Osteoblast (primary cell): ENCODE measurements at regions not wholly inside any gene's neighbourhood (a gene's known extent, or its start where the extent isn't known, plus 50 kb on each side); places are given as distances from the start of the nearest gene placed in this dataset.

Experiments
- DNase-seq: peaks from one replicate; pipeline ENCODE4 v3.0.0; 2011; ENCODE audit warnings: low spot score, mixed read lengths; ENCODE audit not compliant: insufficient read length; ENCODE audit errors: missing footprints
- H2AFZ ChIP-seq: 2 replicates; pipeline ENCODE4 v1.6.0; 2011; ENCODE audit warnings: mild to moderate bottlenecking, low read length
- H3K27ac ChIP-seq: 2 replicates; pipeline ENCODE4 v1.5.1; 2011; ENCODE audit warnings: mild to moderate bottlenecking, low read depth, low read length, moderate library complexity
- H3K27me3 ChIP-seq: 2 replicates; pipeline ENCODE4 v1.6.0; 2012; ENCODE audit warnings: mild to moderate bottlenecking, control low read depth, inconsistent platforms, low read length, moderate library complexity; ENCODE audit not compliant: insufficient read depth
- H3K36me3 ChIP-seq: 2 replicates; pipeline ENCODE4 v1.5.1; 2011; ENCODE audit warnings: mild to moderate bottlenecking, low read length, control low read depth, moderate library complexity; ENCODE audit not compliant: insufficient read depth
- H3K4me1 ChIP-seq: 2 replicates; pipeline ENCODE4 v1.5.1; 2011; ENCODE audit warnings: mild to moderate bottlenecking, low read length, control low read depth, moderate library complexity; ENCODE audit not compliant: insufficient read depth
- H3K4me2 ChIP-seq: 2 replicates; pipeline ENCODE4 v1.6.0; 2011; ENCODE audit warnings: mild to moderate bottlenecking, low read length; ENCODE audit not compliant: insufficient read depth
- H3K4me3 ChIP-seq: fragments of 200-600 bp; sonication (generic); 3 replicates; pipeline ENCODE4 v1.5.1; 2012; ENCODE audit warnings: mild to moderate bottlenecking, low read length, inconsistent platforms; ENCODE audit not compliant: insufficient read depth
- H3K79me2 ChIP-seq: 2 replicates; pipeline ENCODE4 v1.6.0; 2012; ENCODE audit warnings: mild to moderate bottlenecking, low read length, control low read depth, inconsistent platforms; ENCODE audit not compliant: insufficient read depth
- H3K9me3 ChIP-seq: 2 replicates; pipeline ENCODE4 v1.5.1; 2011; ENCODE audit warnings: low read depth, low read length, control low read depth
- H4K20me1 ChIP-seq: 2 replicates; pipeline ENCODE4 v1.6.0; 2012; ENCODE audit warnings: mild to moderate bottlenecking, low read length, control low read depth; ENCODE audit not compliant: insufficient read depth
- TF ChIP-seq, protein P1 (sequence below): IDR thresholded peaks from 2 replicates; pipeline ENCODE4 v1.5.1; 2011; ENCODE audit warnings: mild to moderate bottlenecking, low read depth, low read length, moderate library complexity; ENCODE audit errors: extremely low read depth

DNA sequence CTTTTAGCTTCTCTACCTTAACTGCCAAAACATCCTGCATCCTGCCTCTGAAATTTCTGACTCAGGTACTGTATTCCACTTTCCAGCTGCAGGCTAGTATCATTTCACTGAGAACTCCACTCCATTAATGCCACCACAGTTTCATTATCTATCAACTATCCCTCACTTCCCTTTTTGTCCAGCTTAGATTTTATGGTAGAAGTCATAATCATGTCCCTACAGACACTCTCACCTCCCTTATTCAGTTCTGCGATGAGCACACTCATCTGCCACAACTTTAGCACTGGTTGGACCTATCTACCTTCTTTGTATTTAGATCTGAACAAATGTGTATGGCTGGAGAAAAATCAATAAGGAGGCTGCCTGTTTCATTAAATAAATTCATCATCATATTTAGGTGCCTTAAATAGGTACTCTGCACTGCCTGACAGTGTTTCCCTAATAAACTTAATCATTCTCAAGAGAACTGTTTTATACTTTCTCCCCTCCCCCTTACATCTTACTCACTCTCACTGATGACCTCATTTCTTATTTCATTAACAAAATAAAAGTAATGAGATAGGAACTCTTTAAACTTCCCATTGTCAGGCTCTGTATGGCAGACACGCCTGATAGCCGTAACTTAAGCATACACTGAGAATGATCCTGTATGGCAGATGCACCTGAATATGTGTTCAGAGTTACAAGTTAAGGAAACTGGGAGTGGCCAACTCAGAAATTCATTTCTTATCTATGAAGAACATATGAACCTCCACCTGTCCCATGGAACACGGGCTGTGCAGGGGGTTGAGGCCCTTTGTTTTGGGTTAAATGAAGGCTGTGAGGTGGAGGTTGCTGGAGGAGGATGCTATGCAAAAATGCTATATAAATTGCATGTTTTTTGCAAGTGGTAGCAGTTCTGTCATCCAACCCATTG is 95.3 kb upstream of the MAN1A1 start:
- peak; percentile 77 for DNase-seq
- Histone ChIP-seq H3K36me3 (no peaks in the 10 kb centered on the region), H3K27ac (no peak overlapping the region), H3K4me2 (no peak overlapping the region), H3K4me1 (peaks cover 27% of the 10 kb centered on the region), H4K20me1 (no peaks in the 10 kb centered on the region), H3K9me3 (no peaks in the 10 kb centered on the region), H3K4me3 (no peak overlapping the region), H3K27me3 (no peaks in the 10 kb centered on the region), H3K79me2 (no peaks in the 10 kb centered on the region), H2AFZ (no peak overlapping the region)
- TF ChIP-seq, protein P1, sequence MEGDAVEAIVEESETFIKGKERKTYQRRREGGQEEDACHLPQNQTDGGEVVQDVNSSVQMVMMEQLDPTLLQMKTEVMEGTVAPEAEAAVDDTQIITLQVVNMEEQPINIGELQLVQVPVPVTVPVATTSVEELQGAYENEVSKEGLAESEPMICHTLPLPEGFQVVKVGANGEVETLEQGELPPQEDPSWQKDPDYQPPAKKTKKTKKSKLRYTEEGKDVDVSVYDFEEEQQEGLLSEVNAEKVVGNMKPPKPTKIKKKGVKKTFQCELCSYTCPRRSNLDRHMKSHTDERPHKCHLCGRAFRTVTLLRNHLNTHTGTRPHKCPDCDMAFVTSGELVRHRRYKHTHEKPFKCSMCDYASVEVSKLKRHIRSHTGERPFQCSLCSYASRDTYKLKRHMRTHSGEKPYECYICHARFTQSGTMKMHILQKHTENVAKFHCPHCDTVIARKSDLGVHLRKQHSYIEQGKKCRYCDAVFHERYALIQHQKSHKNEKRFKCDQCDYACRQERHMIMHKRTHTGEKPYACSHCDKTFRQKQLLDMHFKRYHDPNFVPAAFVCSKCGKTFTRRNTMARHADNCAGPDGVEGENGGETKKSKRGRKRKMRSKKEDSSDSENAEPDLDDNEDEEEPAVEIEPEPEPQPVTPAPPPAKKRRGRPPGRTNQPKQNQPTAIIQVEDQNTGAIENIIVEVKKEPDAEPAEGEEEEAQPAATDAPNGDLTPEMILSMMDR: no peak

DNA sequence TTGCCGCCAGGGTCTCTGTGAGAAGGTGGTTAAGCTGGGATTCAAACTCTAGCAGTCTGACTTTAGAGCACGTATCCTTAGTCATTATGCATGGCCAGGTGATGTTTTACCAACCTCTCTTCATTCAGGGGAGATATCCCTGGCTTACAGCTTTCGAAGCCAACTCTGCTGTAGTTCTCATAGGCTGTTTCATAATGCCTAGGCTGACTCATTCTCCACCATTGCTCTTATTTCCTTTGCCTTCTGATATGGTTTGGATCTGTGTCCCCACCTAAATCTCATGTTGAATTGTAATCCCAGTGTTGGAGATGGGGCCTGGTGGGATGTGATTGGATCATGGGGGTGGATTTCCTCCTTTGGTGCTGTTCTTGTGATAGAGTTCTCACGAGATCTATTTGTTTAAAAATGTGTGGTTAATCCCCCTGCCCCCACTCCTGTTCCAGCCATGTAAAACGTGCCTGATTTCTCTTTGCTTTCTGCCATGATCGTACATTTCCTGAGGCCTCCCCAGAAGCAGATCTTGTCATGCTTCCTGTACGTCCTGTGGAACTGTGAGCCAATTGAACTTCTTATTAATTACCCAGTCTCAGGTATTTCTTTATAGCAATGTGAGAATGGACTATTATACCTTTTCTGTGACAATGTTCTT is 94.6 kb upstream of the MAN1A1 start:
- Histone ChIP-seq H3K79me2 (no peaks in the 10 kb centered on the region), H3K4me3 (no peak overlapping the region), H4K20me1 (no peaks in the 10 kb centered on the region), H3K27ac (no peak overlapping the region), H2AFZ (peak overlapping the region; percentile 6), H3K4me2 (no peak overlapping the region), H3K4me1 (peaks cover 27% of the 10 kb centered on the region), H3K27me3 (no peaks in the 10 kb centered on the region), H3K36me3 (no peaks in the 10 kb centered on the region), H3K9me3 (no peaks in the 10 kb centered on the region)
- TF ChIP-seq, protein P1: no peak
- DNase-seq: peak; percentile 64

DNA sequence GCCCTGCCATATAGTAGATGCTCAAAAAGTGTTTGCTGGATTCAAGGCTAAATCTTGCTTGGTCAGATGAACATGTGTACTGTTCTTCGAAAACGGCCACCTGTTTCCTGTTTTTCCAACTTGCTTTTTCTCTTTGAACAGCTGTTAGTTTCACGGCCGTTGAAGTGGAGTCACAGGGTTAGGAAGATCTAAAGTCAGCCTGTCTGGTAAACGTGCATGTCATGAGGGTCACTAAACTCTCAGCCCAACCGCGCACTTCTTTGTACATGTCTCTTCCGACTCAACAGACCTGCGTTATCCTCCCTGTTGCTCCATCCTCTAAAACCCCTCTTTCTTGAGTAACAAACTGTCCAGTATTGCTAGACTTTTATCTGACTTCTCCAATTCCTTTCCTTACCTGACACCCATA is 93.2 kb upstream of the MAN1A1 start:
- no peaks in the 10 kb centered on the region for H3K9me3 ChIP-seq
- DNase-seq: no peak
- H3K27ac ChIP-seq: no peak overlapping the region
- H3K4me3 ChIP-seq: no peak overlapping the region
- H3K4me2 ChIP-seq: no peak overlapping the region
- no peaks in the 10 kb centered on the region for H3K36me3 ChIP-seq
- no peaks in the 10 kb centered on the region for H4K20me1 ChIP-seq
- H3K27me3 ChIP-seq: no peaks in the 10 kb centered on the region
- H2AFZ ChIP-seq: no peak overlapping the region
- TF ChIP-seq, protein P1: no peak
- H3K4me1 ChIP-seq: peaks cover 27% of the 10 kb centered on the region
- H3K79me2 ChIP-seq: no peaks in the 10 kb centered on the region

DNA sequence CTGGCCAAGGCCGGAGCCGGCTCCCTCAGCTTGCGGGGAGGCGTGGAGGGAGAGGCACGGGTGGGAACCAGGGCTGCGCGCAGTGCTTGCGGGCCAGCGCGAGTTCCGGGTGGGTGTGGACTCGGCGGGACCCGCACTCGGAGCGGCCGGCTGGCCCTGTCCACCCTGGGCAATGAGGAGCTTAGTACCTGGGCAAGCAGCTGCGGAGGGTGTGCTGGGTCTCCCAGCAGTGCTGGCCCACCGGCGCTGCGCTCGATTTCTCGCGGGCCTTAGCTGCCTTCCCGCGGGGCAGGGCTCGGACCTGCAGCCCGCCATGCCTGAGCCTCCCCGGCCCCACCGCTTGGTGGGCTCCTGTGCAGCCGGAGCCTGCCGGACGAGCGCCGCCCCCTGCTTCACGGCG is 91.4 kb upstream of the MAN1A1 start:
- TF ChIP-seq, protein P1: no peak
- Histone ChIP-seq H3K27me3 (no peaks in the 10 kb centered on the region), H4K20me1 (no peaks in the 10 kb centered on the region), H3K36me3 (no peaks in the 10 kb centered on the region), H2AFZ (no peak overlapping the region), H3K4me2 (no peak overlapping the region), H3K9me3 (no peaks in the 10 kb centered on the region), H3K4me3 (no peak overlapping the region), H3K79me2 (no peaks in the 10 kb centered on the region), H3K4me1 (peaks cover 14% of the 10 kb centered on the region), H3K27ac (no peak overlapping the region)
- DNase-seq: no peak
